GM19043 (cell line): ENCODE measurements at regions not wholly inside any gene's neighbourhood (a gene's known extent, or its start where the extent isn't known, plus 50 kb on each side); places are given as distances from the start of the nearest gene placed in this dataset.

Source experiments
- ATAC-seq: cut with Tn5 transposase; IDR thresholded peaks from one replicate; pipeline ENCODE4 v1.9.1; 2021; ENCODE audit warnings: low read depth; ENCODE audit not compliant: unreplicated experiment

GRCh38 chr6:21420146-21420878 is 173.2 kb upstream of the SOX4 start:
- ATAC-seq, result no peak

GRCh38 chr6:21420926-21421325 is 172.6 kb upstream of the SOX4 start:
- no peak for ATAC-seq

- no peak for ATAC-seq
Measured at GRCh38 chr6:21423106-21423854, 170.3 kb upstream of the SOX4 start.

GRCh38 chr6:21426841-21427490 is 166.6 kb upstream of the SOX4 start:
- no peak for ATAC-seq

- no peak for ATAC-seq
Measured at GRCh38 chr6:21429291-21429690, 164.3 kb upstream of the SOX4 start.

GRCh38 chr6:21431526-21431925 is 162.0 kb upstream of the SOX4 start:
- no peak for ATAC-seq

- no peak for ATAC-seq
Measured at GRCh38 chr6:21436625-21437024, 156.9 kb upstream of the SOX4 start.

- ATAC-seq, result no peak
Measured at GRCh38 chr6:21437581-21437980, 156.0 kb upstream of the SOX4 start.

GRCh38 chr6:21438237-21438985 is 155.1 kb upstream of the SOX4 start:
- peak; percentile 96 for ATAC-seq

GRCh38 chr6:21438986-21439352 is 154.6 kb upstream of the SOX4 start:
- peak; percentile 60 for ATAC-seq

GRCh38 chr6:21441386-21441785 is 152.2 kb upstream of the SOX4 start:
- no peak for ATAC-seq

- no peak for ATAC-seq
Measured at GRCh38 chr6:21442874-21443273, 150.7 kb upstream of the SOX4 start.

GRCh38 chr6:21444711-21445260 is 148.8 kb upstream of the SOX4 start:
- ATAC-seq, result no peak

- ATAC-seq, result no peak
Measured at GRCh38 chr6:21447987-21448386, 145.6 kb upstream of the SOX4 start.

GRCh38 chr6:21448485-21449109 is 145.0 kb upstream of the SOX4 start:
- no peak for ATAC-seq

GRCh38 chr6:21450149-21450548 is 143.4 kb upstream of the SOX4 start:
- ATAC-seq, result no peak

GRCh38 chr6:21450628-21451027 is 142.9 kb upstream of the SOX4 start:
- no peak for ATAC-seq

GRCh38 chr6:21451546-21452013 is 142.0 kb upstream of the SOX4 start:
- no peak for ATAC-seq

- no peak for ATAC-seq
Measured at GRCh38 chr6:21454262-21454661, 139.3 kb upstream of the SOX4 start.

GRCh38 chr6:21455071-21455470 is 138.5 kb upstream of the SOX4 start:
- no peak for ATAC-seq
